ENCODE measurements at regions not wholly inside any gene's neighbourhood (a gene's known extent, or its start where the extent isn't known, plus 50 kb on each side); places are given as distances from the start of the nearest gene placed in this dataset.

- intact Hi-C loops (cut with DNase I) = no loop called here
- no peak for TF ChIP-seq CTCF (IDR thresholded peaks at IDR 0.05)
- no peak for DNase-seq
- no peak overlapping the region for H3K27ac ChIP-seq
- H3K9me3 ChIP-seq = no peaks in the 10 kb centered on the region
- no peaks in the 10 kb centered on the region for H3K4me1 ChIP-seq
- H3K4me3 ChIP-seq = no peak overlapping the region
- H3K27me3 ChIP-seq = no peaks in the 10 kb centered on the region
- ATAC-seq = no peak
- no peaks in the 10 kb centered on the region for H3K36me3 ChIP-seq
These were observed 123.0 kb downstream of the HAO1 start for GRCh38 chr20:7817286-7817685.

GRCh38 chr20:7818477-7818876 lies 121.8 kb downstream of the HAO1 start:
- Histone ChIP-seq H3K4me3 (no peak overlapping the region), H3K9me3 (no peaks in the 10 kb centered on the region), H3K27me3 (no peaks in the 10 kb centered on the region), H3K36me3 (no peaks in the 10 kb centered on the region), H3K27ac (no peak overlapping the region), H3K4me1 (no peaks in the 10 kb centered on the region)
- no peak for TF ChIP-seq CTCF (IDR thresholded peaks at IDR 0.05)
- DNase-seq (no peak), ATAC-seq (no peak)
- intact Hi-C loops (cut with DNase I) = no loop called here

- intact Hi-C loops (cut with DNase I) = no loop called here
- H3K4me3 ChIP-seq = no peak overlapping the region
- no peak for ATAC-seq
These were observed 119.4 kb downstream of the HAO1 start for GRCh38 chr20:7820897-7821296.

GRCh38 chr20:7822772-7823171 lies 117.5 kb downstream of the HAO1 start:
- H3K9me3 ChIP-seq = no peaks in the 10 kb centered on the region
- H3K4me1 ChIP-seq = no peaks in the 10 kb centered on the region
- H3K36me3 ChIP-seq = no peaks in the 10 kb centered on the region
- H3K27ac ChIP-seq = no peak overlapping the region
- H3K4me3 ChIP-seq = no peak overlapping the region
- TF ChIP-seq CTCF (IDR thresholded peaks at IDR 0.05) = no peak
- no peaks in the 10 kb centered on the region for H3K27me3 ChIP-seq
- intact Hi-C loops (cut with DNase I) = no loop called here
- ATAC-seq (no peak), DNase-seq (no peak)

More at GRCh38 chr20:7820897-7821296, 119.4 kb downstream of the HAO1 start:
- TF ChIP-seq CTCF (IDR thresholded peaks at IDR 0.05) = no peak
- H3K27ac ChIP-seq = no peak overlapping the region
- no peaks in the 10 kb centered on the region for H3K4me1 ChIP-seq
- no peaks in the 10 kb centered on the region for H3K36me3 ChIP-seq
- DNase-seq = no peak
- H3K9me3 ChIP-seq = no peaks in the 10 kb centered on the region
- H3K27me3 ChIP-seq = no peaks in the 10 kb centered on the region

GRCh38 chr20:7828437-7828836 lies 111.8 kb downstream of the HAO1 start:
- no peak for DNase-seq
- no peak overlapping the region for H3K27ac ChIP-seq
- no peaks in the 10 kb centered on the region for H3K4me1 ChIP-seq
- H3K27me3 ChIP-seq = no peaks in the 10 kb centered on the region
- no peak for ATAC-seq
- TF ChIP-seq CTCF (IDR thresholded peaks at IDR 0.05) = no peak
- no peaks in the 10 kb centered on the region for H3K36me3 ChIP-seq
- intact Hi-C loops (cut with DNase I) = no loop called here
- H3K9me3 ChIP-seq = no peaks in the 10 kb centered on the region
- H3K4me3 ChIP-seq = no peak overlapping the region

GRCh38 chr20:7829031-7829430 lies 111.2 kb downstream of the HAO1 start:
- no peak for TF ChIP-seq CTCF (IDR thresholded peaks at IDR 0.05)
- no peak for ATAC-seq

More at GRCh38 chr20:7829031-7829430, 111.2 kb downstream of the HAO1 start:
- no peaks in the 10 kb centered on the region for H3K4me1 ChIP-seq
- no peaks in the 10 kb centered on the region for H3K36me3 ChIP-seq
- intact Hi-C loops (cut with DNase I) = no loop called here
- H3K4me3 ChIP-seq = no peak overlapping the region
- no peaks in the 10 kb centered on the region for H3K27me3 ChIP-seq
- no peak for DNase-seq
- no peaks in the 10 kb centered on the region for H3K9me3 ChIP-seq
- no peak overlapping the region for H3K27ac ChIP-seq

Measured in upper lobe of right lung (tissue), 1 donor.